ENCODE measurements at regions not wholly inside any gene's neighbourhood (a gene's known extent, or its start where the extent isn't known, plus 50 kb on each side); places are given as distances from the start of the nearest gene placed in this dataset.
A peak's percentile ranks its signal among the peaks of the same experiment; 100 is the strongest.

DNA sequence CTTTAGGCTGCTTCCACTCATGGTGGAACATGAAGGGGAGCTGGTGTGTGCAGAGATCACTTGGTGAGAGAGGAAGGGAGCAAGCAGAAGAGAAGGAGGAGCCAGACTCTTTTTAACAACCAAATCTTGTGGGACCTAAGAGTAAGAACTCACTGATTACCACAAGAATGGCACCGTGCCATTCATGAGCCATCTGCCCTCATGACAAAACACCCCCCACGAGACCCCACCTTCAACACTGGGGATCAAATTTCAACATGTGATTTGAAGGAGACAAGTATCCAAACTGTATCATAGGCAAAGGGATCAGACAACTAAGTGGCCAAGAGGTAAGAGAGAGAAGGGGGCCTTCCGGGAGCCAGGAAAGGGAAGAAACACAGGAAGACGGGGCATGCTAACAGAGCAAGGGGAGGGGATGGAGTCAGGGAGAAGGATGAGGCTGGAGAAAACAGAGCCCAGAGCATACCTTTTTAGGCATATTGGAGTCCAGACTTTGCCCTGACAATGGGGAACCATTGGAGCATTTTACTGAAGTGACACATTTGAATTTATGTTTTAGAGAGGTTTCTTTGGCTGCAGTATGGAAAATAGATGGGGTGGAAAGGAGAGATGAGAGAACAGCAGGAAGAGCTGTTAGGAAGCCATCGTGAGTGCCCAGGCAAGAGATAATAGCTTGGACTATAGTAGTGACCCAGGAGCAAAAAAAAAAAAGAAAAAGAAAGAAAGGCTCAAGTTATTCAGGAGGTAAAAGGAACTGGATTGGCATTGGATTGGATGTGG, 204.4 kb upstream of the NUDT4 start:
- TF ChIP-seq CTCF (IDR thresholded peaks at IDR 0.05; ENCODE audit: insufficient read depth, low read depth, low read length): no peak
- no peak overlapping the region for H3K4me3 ChIP-seq (ENCODE audit: low read depth, low read length)
- peak; percentile 52 for DNase-seq (ENCODE audit: low read depth)

- no peak overlapping the region for H3K4me3 ChIP-seq (ENCODE audit: low read depth, low read length)
- no peak for TF ChIP-seq CTCF (IDR thresholded peaks at IDR 0.05; ENCODE audit: insufficient read depth, low read depth, low read length)
- DNase-seq (ENCODE audit: low read depth): peak; percentile 93
Measured at GRCh38 chr12:93174048-93174447, 203.7 kb upstream of the NUDT4 start.

GRCh38 chr12:93174473-93174872, 203.3 kb upstream of the NUDT4 start:
- H3K4me3 ChIP-seq (ENCODE audit: low read depth, low read length): no peak overlapping the region
- DNase-seq (ENCODE audit: low read depth): no peak
- no peak for TF ChIP-seq CTCF (IDR thresholded peaks at IDR 0.05; ENCODE audit: insufficient read depth, low read depth, low read length)

- peak; percentile 71 for DNase-seq (ENCODE audit: low read depth)
- no peak for TF ChIP-seq CTCF (IDR thresholded peaks at IDR 0.05; ENCODE audit: insufficient read depth, low read depth, low read length)
- no peak overlapping the region for H3K4me3 ChIP-seq (ENCODE audit: low read depth, low read length)
Measured at GRCh38 chr12:93176165-93176564, 201.6 kb upstream of the NUDT4 start.

- H3K4me3 ChIP-seq (ENCODE audit: low read depth, low read length): no peak overlapping the region
- TF ChIP-seq CTCF (IDR thresholded peaks at IDR 0.05; ENCODE audit: insufficient read depth, low read depth, low read length): no peak
- DNase-seq (ENCODE audit: low read depth): peak; percentile 83
Measured at GRCh38 chr12:93176610-93177126, 201.1 kb upstream of the NUDT4 start.

DNA sequence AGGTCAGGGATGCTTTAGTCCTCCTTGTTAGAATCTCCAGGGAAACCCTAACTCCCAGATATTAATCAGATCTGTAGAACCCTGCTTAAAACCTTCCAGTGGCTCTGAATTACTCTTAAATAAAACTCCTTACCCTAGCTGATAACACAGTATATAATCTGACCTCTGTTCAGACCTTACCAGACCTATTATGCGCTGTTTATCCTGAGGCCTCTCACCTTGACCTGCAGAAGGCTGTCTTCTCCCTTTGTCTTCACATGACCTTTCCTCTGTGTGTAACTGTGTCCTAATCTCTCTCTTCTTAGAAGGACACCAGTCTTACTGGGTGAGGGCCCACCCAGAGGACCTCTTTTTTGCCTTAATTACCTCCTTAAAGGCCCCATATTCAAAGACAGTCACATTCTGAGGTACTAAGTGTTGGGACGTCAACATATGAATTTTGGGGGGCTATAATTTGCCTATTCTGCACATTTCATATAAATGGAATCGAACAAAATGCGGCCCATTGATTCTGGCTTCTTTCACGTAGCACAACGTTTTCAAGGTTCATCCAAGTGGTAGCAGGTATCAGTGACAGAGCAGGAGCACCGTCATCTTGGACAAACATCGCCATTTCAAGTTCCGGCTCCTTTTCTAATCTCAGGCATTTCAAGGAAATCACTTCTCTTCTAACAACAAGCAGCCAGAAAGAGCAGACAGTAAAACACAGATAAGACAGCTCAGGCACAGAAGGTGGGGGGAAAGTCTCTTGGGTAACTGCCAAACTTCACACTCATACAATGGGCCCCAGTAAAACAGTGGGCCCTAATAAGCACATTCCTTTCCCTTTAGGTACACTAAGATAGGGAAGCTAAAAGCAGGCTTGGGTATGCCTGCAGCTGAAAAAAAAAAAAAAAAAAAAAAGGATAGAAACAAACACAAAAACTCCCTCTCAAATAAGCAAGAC, 200.2 kb upstream of the NUDT4 start:
- H3K4me3 ChIP-seq (ENCODE audit: low read depth, low read length): no peak overlapping the region
- DNase-seq (ENCODE audit: low read depth): peak; percentile 37
- TF ChIP-seq CTCF (IDR thresholded peaks at IDR 0.05; ENCODE audit: insufficient read depth, low read depth, low read length): no peak
